HG02763 (cell line): ENCODE measurements at regions not wholly inside any gene's neighbourhood (a gene's known extent, or its start where the extent isn't known, plus 50 kb on each side); places are given as distances from the start of the nearest gene placed in this dataset.
"Not testable (repeated sequence)": the region's sequence is repeated elsewhere in the genome, so short reads cannot be mapped to it uniquely, and the experiment has no call there.

Experiments
- ATAC-seq: cut with Tn5 transposase; IDR thresholded peaks from one replicate; pipeline ENCODE4 v1.9.1; 2021; ENCODE audit warnings: mild to moderate bottlenecking, moderate library complexity; ENCODE audit not compliant: unreplicated experiment

GRCh38 chr9:21591221-21592062 is 109.3 kb upstream of the IFNE start:
- no peak for ATAC-seq

GRCh38 chr9:21592063-21592338 is 109.9 kb upstream of the IFNE start:
- no peak for ATAC-seq

- no peak for ATAC-seq
Measured at GRCh38 chr9:21597284-21597683, 115.2 kb upstream of the IFNE start.

- no peak for ATAC-seq
Measured at GRCh38 chr9:21598749-21599148, 116.6 kb upstream of the IFNE start.

- no peak for ATAC-seq
Measured at GRCh38 chr9:21605489-21605931, 123.4 kb upstream of the IFNE start.

GRCh38 chr9:21607576-21607975 is 125.5 kb upstream of the IFNE start:
- no peak for ATAC-seq

GRCh38 chr9:21608200-21608599 is 126.1 kb upstream of the IFNE start:
- no peak for ATAC-seq

GRCh38 chr9:21609506-21609905 is 127.4 kb upstream of the IFNE start:
- no peak for ATAC-seq

- ATAC-seq = no peak
Measured at GRCh38 chr9:21611891-21612290, 129.8 kb upstream of the IFNE start.

- no peak for ATAC-seq
Measured at GRCh38 chr9:21615018-21615417, 132.9 kb upstream of the IFNE start.

GRCh38 chr9:21615446-21615845 is 133.3 kb upstream of the IFNE start:
- no peak for ATAC-seq

GRCh38 chr9:21616082-21616778 is 134.1 kb upstream of the IFNE start:
- ATAC-seq = no peak

GRCh38 chr9:21624675-21625644 is 142.8 kb upstream of the IFNE start:
- ATAC-seq = no peak

- no peak for ATAC-seq
Measured at GRCh38 chr9:21626493-21626892, 144.4 kb upstream of the IFNE start.

- not testable (repeated sequence) for ATAC-seq
Measured at GRCh38 chr9:21628954-21629353, 146.8 kb upstream of the IFNE start.

GRCh38 chr9:21634951-21635350 is 152.8 kb upstream of the IFNE start:
- ATAC-seq = no peak

GRCh38 chr9:21638104-21638503 is 156.0 kb upstream of the IFNE start:
- ATAC-seq = no peak

- no peak for ATAC-seq
Measured at GRCh38 chr9:21653091-21653490, 149.3 kb upstream of the MTAP start.

GRCh38 chr9:21653589-21653988 is 148.8 kb upstream of the MTAP start:
- ATAC-seq = no peak

GRCh38 chr9:21656776-21657674 is 145.4 kb upstream of the MTAP start:
- no peak for ATAC-seq
